Spleen (tissue), 7 donors: ENCODE measurements at regions not wholly inside any gene's neighbourhood (a gene's known extent, or its start where the extent isn't known, plus 50 kb on each side); places are given as distances from the start of the nearest gene placed in this dataset.

Source experiments
- POLR2AphosphoS5 ChIP-seq, 3 donors: sonication (generic); formaldehyde crosslinking; IDR thresholded peaks; one replicate each; pipeline ENCODE4 v1.5.1; 2017; ENCODE audit warnings: antibody characterized with exemption in 3 of 3
- TF ChIP-seq, protein P1 (sequence below), 11 experiments: fragments of 200-600 bp in 7 of 11; fragments of 450-650 bp in 4 of 11; sonication (generic) in 4 of 11; IDR thresholded peaks in 8 of 11; conservative IDR thresholded peaks in 3 of 11; 1 replicate in 7 of 11; 2 replicates in 4 of 11; pipeline versions ENCODE4 v1.4.0 to v1.8.0; 2016 to 2021; ENCODE audit warnings: antibody characterized with exemption in 11 of 11, inconsistent platforms in 4 of 11, mild to moderate bottlenecking in 1 of 11
- donor health status: DM: no; HTN: no; CAD: no; lungs with moderate emphysema.
- donor health status: DM: no; HTN: no; CAD: no.
- donor health status: DM: no; HTN: no; CAD: no.

GRCh38 chr7:57774300-57774699 lies 324.3 kb downstream of the ZNF716 start:
- TF ChIP-seq, protein P1, sequence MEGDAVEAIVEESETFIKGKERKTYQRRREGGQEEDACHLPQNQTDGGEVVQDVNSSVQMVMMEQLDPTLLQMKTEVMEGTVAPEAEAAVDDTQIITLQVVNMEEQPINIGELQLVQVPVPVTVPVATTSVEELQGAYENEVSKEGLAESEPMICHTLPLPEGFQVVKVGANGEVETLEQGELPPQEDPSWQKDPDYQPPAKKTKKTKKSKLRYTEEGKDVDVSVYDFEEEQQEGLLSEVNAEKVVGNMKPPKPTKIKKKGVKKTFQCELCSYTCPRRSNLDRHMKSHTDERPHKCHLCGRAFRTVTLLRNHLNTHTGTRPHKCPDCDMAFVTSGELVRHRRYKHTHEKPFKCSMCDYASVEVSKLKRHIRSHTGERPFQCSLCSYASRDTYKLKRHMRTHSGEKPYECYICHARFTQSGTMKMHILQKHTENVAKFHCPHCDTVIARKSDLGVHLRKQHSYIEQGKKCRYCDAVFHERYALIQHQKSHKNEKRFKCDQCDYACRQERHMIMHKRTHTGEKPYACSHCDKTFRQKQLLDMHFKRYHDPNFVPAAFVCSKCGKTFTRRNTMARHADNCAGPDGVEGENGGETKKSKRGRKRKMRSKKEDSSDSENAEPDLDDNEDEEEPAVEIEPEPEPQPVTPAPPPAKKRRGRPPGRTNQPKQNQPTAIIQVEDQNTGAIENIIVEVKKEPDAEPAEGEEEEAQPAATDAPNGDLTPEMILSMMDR (IDR thresholded peaks at IDR 0.05 in 8 of 11, conservative IDR thresholded peaks at IDR 0.05 in 3 of 11): no peak
- no peak for TF ChIP-seq POLR2AphosphoS5 (IDR thresholded peaks at IDR 0.05)
